Skeletal muscle satellite cell (primary cell): ENCODE measurements at regions not wholly inside any gene's neighbourhood (a gene's known extent, or its start where the extent isn't known, plus 50 kb on each side); places are given as distances from the start of the nearest gene placed in this dataset.
"Not testable (repeated sequence)": the region's sequence is repeated elsewhere in the genome, so short reads cannot be mapped to it uniquely, and the experiment has no call there.

ENCODE experiments used
- H3K27me3 ChIP-seq: 2 replicates; pipeline ENCODE4 v1.7.0; 2013; ENCODE audit warnings: low read length; ENCODE audit not compliant: control insufficient read depth, insufficient read depth
- H3K36me3 ChIP-seq: 2 replicates; pipeline ENCODE4 v1.7.0; 2013; ENCODE audit warnings: mild to moderate bottlenecking, control low read depth, low read length; ENCODE audit not compliant: insufficient read depth
- H3K4me1 ChIP-seq: 2 replicates; pipeline ENCODE4 v1.7.0; 2013; ENCODE audit warnings: low read length; ENCODE audit not compliant: control insufficient read depth, insufficient read depth
- H3K4me2 ChIP-seq: 2 replicates; pipeline ENCODE4 v1.7.0; 2013; ENCODE audit warnings: mild to moderate bottlenecking, low read length
- H3K4me3 ChIP-seq: 2 replicates; pipeline ENCODE4 v1.7.0; 2013; ENCODE audit warnings: low read length
- H3K9ac ChIP-seq: 2 replicates; pipeline ENCODE4 v1.7.0; 2013; ENCODE audit warnings: mild to moderate bottlenecking, low read depth, low read length, moderate library complexity
- H3K9me3 ChIP-seq: replicated peaks from 2 replicates; pipeline ENCODE4 v1.7.0; 2013; ENCODE audit warnings: mild to moderate bottlenecking, control low read depth, low read length

DNA sequence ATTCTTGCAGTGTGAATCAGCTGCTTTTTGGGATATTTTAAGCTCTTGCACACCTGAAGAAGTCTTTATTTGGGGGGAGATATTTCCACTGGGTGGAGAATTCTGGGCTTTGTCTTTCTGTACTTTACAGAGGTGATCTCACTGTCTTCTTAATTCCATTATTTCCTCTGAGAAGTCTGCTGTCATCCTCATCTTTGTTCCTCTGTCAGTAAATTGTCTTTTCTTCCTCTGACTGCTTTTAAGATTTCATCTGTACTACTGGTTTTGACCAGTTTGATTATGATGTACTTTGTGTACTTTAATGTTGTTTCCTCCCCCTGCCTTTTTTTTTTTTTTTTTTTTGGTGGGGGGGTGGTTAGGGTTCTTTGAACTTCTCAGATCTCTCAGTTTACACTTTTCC, 133.9 kb downstream of the IGLL1 start:
- H3K36me3 ChIP-seq, H3K9ac ChIP-seq, H3K4me2 ChIP-seq, H3K9me3 ChIP-seq, H3K27me3 ChIP-seq, H3K4me3 ChIP-seq, H3K4me1 ChIP-seq: not testable (repeated sequence)

DNA sequence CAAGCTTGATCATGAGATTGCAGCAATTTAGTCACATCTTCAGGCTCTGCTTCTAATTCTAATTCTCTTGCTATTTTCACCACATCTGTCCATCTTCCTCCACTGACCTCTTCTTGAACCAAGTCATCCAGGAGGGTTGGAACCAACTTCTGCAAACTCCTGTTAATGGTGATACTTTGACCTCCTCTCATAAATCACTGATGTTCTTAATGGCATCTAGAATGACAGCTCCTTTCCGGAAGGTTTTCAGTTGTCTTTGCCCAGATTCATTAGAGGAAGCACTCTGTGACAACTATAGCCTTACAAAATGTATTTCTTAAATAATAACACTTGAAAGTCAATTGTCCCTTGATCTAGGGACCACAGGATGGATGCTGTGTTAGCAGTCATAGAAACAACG, 136.2 kb downstream of the IGLL1 start:
- not testable (repeated sequence) for H3K4me3 ChIP-seq, H3K4me2 ChIP-seq, H3K36me3 ChIP-seq, H3K27me3 ChIP-seq, H3K9ac ChIP-seq, H3K4me1 ChIP-seq, H3K9me3 ChIP-seq

DNA sequence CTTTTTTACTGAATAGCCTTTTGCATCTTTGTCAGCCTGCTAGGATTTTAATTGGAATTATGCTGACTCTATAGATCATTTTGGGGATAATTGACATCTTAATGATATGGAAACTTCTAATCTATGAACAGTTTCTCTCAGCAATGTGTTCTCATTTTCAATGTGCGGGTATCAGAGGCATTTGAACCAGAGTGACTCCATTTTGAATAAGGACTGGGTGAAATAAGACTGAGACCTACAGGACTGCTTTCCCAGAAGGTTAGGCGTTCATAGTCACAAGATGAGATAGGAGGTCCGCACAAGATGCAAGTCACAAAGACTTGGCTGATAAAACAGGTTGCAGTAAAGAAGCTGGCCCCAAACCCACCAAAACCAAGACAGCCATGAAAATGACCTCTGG, 140.5 kb downstream of the IGLL1 start:
- not testable (repeated sequence) for H3K9ac ChIP-seq, H3K36me3 ChIP-seq, H3K9me3 ChIP-seq, H3K27me3 ChIP-seq, H3K4me3 ChIP-seq, H3K4me2 ChIP-seq, H3K4me1 ChIP-seq

DNA sequence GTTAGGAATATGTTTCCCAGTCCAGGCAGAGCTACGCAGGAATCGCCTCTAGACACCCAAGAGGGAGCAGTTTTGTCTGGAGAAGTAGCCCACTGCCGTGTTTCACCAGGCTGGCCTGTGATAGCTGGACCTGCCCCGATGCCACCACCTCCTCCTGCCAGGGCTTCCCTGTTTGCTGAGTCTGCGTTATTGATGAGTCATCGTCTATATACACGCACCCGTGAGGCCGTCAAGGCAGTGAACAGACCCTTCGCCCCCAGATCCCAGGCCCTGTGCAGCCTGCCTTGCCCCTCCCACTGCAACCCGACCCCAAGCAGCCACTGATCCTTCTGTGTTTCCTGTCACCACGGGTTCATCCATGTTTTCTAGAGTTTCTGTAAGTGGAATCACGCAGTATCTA, 141.9 kb downstream of the IGLL1 start:
- Histone ChIP-seq H3K27me3 (peaks cover 4% of the 10 kb centered on the region), H3K36me3 (no peaks in the 10 kb centered on the region), H3K4me1 (no peaks in the 10 kb centered on the region), H3K4me2 (no peak overlapping the region), H3K9ac (no peak overlapping the region), H3K4me3 (no peak overlapping the region), H3K9me3 (no peaks in the 10 kb centered on the region)

DNA sequence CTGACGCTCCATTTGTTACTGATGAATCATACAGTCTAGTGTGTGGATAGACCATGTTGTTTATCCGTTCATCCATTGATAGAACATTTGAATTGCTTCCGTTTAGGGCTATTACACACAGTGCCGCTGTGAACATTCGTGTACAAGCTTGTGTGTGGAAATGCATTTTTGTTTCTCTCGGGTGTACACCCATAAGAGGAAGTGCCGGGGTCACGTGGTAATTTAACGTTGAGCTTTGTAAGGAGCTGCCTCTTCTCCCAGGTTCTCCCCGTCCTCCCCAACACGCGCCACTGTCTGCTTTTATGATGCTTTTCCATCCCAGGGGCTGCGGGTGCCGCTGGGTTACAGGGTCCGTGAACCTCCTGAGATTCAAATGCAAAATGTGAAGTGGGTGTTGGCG, 142.3 kb downstream of the IGLL1 start:
- Histone ChIP-seq H3K4me3 (no peak overlapping the region), H3K4me1 (no peaks in the 10 kb centered on the region), H3K27me3 (peaks cover 6% of the 10 kb centered on the region), H3K9ac (no peak overlapping the region), H3K9me3 (no peaks in the 10 kb centered on the region), H3K4me2 (no peak overlapping the region), H3K36me3 (no peaks in the 10 kb centered on the region)

DNA sequence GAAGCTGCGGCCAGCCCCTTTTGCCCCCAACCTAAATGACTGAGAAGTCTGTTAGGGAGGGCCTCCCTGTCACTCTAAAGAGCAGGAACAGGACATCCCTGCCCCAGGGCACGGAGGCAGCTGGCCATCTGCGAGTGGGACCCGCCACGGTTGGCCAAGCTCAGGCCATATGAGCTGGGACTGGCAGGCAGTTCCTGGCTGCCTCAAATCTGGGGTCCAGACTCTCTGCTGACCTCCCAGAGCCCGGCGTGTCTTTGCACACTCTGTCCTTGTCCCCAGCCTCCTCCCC, 143.0 kb downstream of the IGLL1 start:
- H3K27me3 ChIP-seq, result peaks cover 11% of the 10 kb centered on the region
- not testable (repeated sequence) for H3K4me1 ChIP-seq, H3K9ac ChIP-seq, H3K9me3 ChIP-seq, H3K36me3 ChIP-seq, H3K4me3 ChIP-seq, H3K4me2 ChIP-seq

DNA sequence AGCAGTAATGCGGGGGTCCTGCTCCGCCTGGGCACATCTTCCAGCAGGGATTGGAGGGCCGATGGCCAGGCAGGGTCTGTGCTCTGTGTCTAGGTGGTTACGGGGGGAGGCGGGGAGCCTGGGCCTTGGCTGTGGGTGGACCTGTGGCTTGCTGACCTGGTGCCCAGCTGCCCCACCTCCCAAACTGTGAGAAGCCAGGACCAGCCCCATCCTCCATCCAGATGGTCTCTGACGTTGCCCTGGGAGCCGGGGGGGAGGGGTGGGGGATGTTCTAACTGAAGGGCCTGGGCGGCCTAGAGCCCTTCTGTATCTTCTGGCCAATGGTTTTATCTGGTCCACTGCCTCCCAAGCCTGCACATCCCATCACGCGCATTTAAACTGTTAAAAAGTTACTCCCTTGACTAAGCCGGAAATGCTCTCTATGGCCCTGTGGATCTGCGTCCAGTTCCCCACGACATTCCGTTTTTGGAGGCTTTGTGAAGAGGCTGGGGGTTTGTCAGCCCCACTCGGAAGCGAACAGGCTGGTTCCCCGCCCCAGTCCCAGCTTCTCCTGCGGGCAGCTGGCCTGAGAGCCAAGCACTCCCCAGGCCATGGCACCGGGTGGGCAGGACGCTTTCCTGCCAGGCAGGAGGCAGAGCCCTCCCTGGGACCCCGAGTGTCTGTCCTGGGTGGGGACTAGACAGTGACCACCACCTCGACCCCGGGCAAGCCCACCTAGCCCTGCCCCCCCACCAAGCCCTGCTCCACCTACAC, 143.6 kb downstream of the IGLL1 start:
- H3K4me3 ChIP-seq, H3K9me3 ChIP-seq, H3K9ac ChIP-seq, H3K36me3 ChIP-seq, H3K4me2 ChIP-seq, H3K4me1 ChIP-seq: not testable (repeated sequence)
- H3K27me3 ChIP-seq, result peaks cover 12% of the 10 kb centered on the region

DNA sequence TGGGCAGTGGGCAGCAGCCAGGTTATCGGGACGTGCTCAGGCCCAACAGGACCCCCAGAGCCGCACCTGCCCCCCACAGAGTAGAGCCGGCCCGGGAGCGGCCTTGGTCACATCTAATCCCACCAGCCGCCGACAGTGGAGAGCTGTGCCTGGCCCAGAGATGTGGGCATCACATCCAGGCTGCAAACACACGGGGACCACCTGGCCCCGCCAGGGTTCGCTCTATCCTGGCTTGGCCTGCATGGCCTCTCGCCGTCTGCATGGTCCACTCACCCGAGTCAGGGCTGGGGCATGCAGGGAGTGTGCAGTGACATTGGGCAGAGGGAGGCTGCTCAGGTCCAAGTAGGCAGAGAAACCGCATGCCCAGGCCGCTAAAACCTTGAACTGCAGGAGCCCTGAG, 144.9 kb downstream of the IGLL1 start:
- not testable (repeated sequence) for H3K4me1 ChIP-seq, H3K9me3 ChIP-seq

DNA sequence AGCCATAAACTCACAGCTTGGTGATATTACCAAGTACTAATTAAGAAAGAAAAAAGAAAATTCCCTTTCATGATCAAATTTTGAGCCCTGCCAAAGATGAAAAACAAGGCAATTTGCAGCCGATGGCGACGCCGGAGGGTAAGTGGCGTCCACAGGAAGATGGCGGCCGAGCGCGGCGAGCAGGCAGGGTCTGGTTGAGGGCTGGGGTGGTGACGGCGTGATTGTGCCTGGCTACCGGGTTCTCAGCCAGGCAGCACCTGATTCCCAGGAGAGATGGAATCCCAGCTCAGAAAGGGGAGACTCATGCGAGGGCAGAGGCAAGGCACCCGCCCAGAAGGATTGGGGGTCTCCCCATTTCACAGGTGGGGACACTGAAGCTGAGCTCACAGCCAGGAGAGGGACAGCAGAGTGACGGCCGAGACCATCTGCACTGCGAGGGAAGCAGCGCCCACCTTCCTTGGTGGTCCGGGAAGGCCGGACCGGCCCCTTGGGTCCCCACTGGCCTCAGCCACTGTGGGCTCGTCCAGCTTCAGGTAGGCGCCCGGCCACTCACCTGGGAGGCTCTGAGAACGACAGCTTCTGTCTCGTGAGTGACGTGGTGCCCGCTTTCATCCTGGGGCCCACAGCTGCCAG, 145.8 kb downstream of the IGLL1 start:
- not testable (repeated sequence) for H3K9me3 ChIP-seq, H3K9ac ChIP-seq, H3K36me3 ChIP-seq, H3K4me2 ChIP-seq, H3K4me1 ChIP-seq, H3K4me3 ChIP-seq
- peaks cover 17% of the 10 kb centered on the region for H3K27me3 ChIP-seq

More for the DNA sequence above, 144.9 kb downstream of the IGLL1 start:
- H3K4me2 ChIP-seq, H3K4me3 ChIP-seq, H3K36me3 ChIP-seq, H3K9ac ChIP-seq: not testable (repeated sequence)
- H3K27me3 ChIP-seq, result peaks cover 17% of the 10 kb centered on the region

DNA sequence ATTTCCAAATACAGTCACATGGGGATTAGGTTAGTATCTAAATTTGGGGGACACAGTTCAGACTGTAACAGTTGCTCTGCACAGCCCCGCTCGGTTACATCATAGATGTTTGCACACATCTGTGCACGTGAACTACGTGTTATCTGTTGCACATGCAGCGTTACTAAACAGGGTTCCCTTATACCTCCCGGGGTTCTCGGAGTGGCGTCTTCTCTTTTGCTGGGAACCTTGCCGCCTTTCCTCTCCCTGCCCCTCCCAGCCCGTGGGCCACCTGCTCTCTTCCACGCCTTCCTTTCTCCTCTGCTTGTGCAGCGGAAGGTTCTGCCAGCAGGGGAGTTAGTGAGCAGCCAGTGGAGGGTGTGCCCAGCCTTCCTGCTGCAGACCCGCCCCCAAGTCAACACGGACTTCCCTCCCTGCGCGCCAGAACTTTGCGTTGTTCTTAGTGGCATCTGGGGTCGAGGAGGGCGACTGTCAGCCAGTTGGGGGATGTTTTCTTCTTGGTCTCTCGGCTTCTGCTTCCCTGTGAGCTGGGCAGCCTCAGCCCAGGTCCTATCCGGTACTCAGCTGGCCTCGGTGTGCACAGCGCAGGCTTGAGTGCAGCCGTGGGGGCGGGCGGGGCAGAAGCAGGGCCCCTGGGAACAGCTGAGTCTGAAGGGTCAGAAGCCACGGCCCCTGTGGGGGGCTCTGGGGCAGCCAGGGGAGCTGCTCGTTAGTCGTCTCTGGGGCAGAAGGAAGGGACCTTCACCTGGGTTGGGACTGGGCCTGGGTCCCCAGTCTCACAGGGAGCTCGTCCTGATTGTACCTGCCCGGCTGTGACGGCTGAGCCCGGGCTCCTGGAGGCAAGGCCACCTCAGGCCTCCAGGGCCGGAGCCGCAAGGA, 146.7 kb downstream of the IGLL1 start:
- not testable (repeated sequence) for H3K4me1 ChIP-seq, H3K9me3 ChIP-seq, H3K9ac ChIP-seq, H3K36me3 ChIP-seq, H3K4me3 ChIP-seq
- Histone ChIP-seq H3K27me3 (peaks cover 17% of the 10 kb centered on the region), H3K4me2 (peak overlapping the region; percentile 41)

DNA sequence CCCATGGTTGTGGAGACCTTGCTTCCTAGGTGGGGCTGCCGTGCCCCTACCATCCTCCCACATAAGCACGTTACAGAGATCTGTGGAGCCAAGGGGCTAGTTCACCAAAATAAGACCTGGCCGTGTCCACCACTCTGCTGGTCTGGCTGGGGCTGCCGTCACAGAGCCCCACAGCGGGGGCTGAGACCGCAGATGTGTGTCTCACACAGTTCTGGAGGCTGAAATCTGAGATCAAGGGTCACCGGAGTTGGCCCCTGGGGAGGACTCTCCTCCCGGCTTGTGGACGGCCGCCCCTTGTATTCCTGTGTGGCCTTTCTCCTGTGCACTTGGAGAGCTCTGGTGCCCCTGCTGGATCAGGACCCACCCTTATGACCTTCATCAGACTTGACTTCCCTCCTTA, 147.4 kb downstream of the IGLL1 start:
- not testable (repeated sequence) for H3K4me1 ChIP-seq, H3K9me3 ChIP-seq, H3K9ac ChIP-seq, H3K4me2 ChIP-seq, H3K4me3 ChIP-seq, H3K36me3 ChIP-seq
- peaks cover 17% of the 10 kb centered on the region for H3K27me3 ChIP-seq
